ENCODE measurements at regions not wholly inside any gene's neighbourhood (a gene's known extent, or its start where the extent isn't known, plus 50 kb on each side); places are given as distances from the start of the nearest gene placed in this dataset.

GRCh38 chr10:122779924-122780323 lies 65.7 kb downstream of the CUZD1 start:
- no peak for TF ChIP-seq EP300 (IDR thresholded peaks at IDR 0.05; ENCODE audit: borderline replicate concordance in 1 of 2, low read depth in 2 of 2, low read length in 2 of 2)
- TF ChIP-seq CTCF (IDR thresholded peaks at IDR 0.05; ENCODE audit: control extremely low read depth in 1 of 3, insufficient read depth in 1 of 3, low read depth in 1 of 3, low read length in 3 of 3) = no peak
- no peak for TF ChIP-seq MAFK (IDR thresholded peaks at IDR 0.05; ENCODE audit: low read depth, low read length)
- TF ChIP-seq ASH2L (IDR thresholded peaks at IDR 0.05; ENCODE audit: low read length) = no peak
- no peak for TF ChIP-seq POLR2AphosphoS5 (IDR thresholded peaks at IDR 0.05; ENCODE audit: low read depth, low read length)
- TF ChIP-seq POLR2A (IDR thresholded peaks at IDR 0.05; ENCODE audit: control extremely low read depth in 1 of 2, low read depth in 2 of 2, low read length in 2 of 2) = no peak
- no peak for TF ChIP-seq USF2 (IDR thresholded peaks at IDR 0.05; ENCODE audit: low read length)

Measured in H1 (cell line).